ENCODE measurements at regions not wholly inside any gene's neighbourhood (a gene's known extent, or its start where the extent isn't known, plus 50 kb on each side); places are given as distances from the start of the nearest gene placed in this dataset.

- no peak overlapping the region for H3K4me3 Mint-ChIP-seq
- no peaks in the 10 kb centered on the region; the same call in 1 of the 2 replicates for H3K9me3 Mint-ChIP-seq
- no peaks in the 10 kb centered on the region for H3K36me3 Mint-ChIP-seq (ENCODE audit: low read depth)
- H3K4me1 Mint-ChIP-seq (ENCODE audit: low read depth), result no peaks in the 10 kb centered on the region
- H3K27ac Mint-ChIP-seq, result no peak overlapping the region
- DNase-seq, result no peak
- H3K27me3 Mint-ChIP-seq (ENCODE audit: insufficient read depth), result no peaks in the 10 kb centered on the region; the same call in 1 of the 2 replicates
- no peak for TF ChIP-seq CTCF (IDR thresholded peaks at IDR 0.05)
These were observed 59.8 kb upstream of the FHIT start for GRCh38 chr3:61311044-61311443.

- DNase-seq, result no peak
- Mint-ChIP-seq H3K4me3 (no peak overlapping the region), H3K27ac (no peak overlapping the region), H3K4me1 (ENCODE audit: low read depth) (no peaks in the 10 kb centered on the region), H3K9me3 (peaks cover 4% of the 10 kb centered on the region; the same call in 1 of the 2 replicates), H3K36me3 (ENCODE audit: low read depth) (no peaks in the 10 kb centered on the region), H3K27me3 (ENCODE audit: insufficient read depth) (no peaks in the 10 kb centered on the region; the same call in 1 of the 2 replicates)
- no peak for TF ChIP-seq CTCF (IDR thresholded peaks at IDR 0.05)
These were observed 64.6 kb upstream of the FHIT start for GRCh38 chr3:61315871-61316270.

- Mint-ChIP-seq H3K27ac (no peak overlapping the region), H3K27me3 (ENCODE audit: insufficient read depth) (no peaks in the 10 kb centered on the region), H3K36me3 (ENCODE audit: low read depth) (no peaks in the 10 kb centered on the region), H3K4me1 (ENCODE audit: low read depth) (no peaks in the 10 kb centered on the region), H3K9me3 (peaks cover 3% of the 10 kb centered on the region), H3K4me3 (no peak overlapping the region)
- DNase-seq, result no peak
- TF ChIP-seq CTCF (IDR thresholded peaks at IDR 0.05), result no peak
These were observed 71.8 kb upstream of the FHIT start for GRCh38 chr3:61323094-61323493.

- Mint-ChIP-seq H3K4me3 (no peak overlapping the region), H3K9me3 (no peaks in the 10 kb centered on the region), H3K27me3 (ENCODE audit: insufficient read depth) (no peaks in the 10 kb centered on the region; the same call in 1 of the 2 replicates), H3K27ac (no peak overlapping the region), H3K36me3 (ENCODE audit: low read depth) (no peaks in the 10 kb centered on the region), H3K4me1 (ENCODE audit: low read depth) (no peaks in the 10 kb centered on the region)
- no peak for DNase-seq
- no peak for TF ChIP-seq CTCF (IDR thresholded peaks at IDR 0.05)
These were observed 80.8 kb upstream of the FHIT start for GRCh38 chr3:61331929-61332552.

GRCh38 chr3:61333192-61333961 is 82.1 kb upstream of the FHIT start:
- TF ChIP-seq CTCF (IDR thresholded peaks at IDR 0.05), result no peak
- Mint-ChIP-seq H3K27ac (no peak overlapping the region), H3K4me3 (no peak overlapping the region), H3K27me3 (ENCODE audit: insufficient read depth) (no peaks in the 10 kb centered on the region; the same call in 1 of the 2 replicates), H3K36me3 (ENCODE audit: low read depth) (no peaks in the 10 kb centered on the region), H3K4me1 (ENCODE audit: low read depth) (no peaks in the 10 kb centered on the region), H3K9me3 (no peaks in the 10 kb centered on the region; the same call in 1 of the 2 replicates)
- no peak for DNase-seq

All from HFFc6 (cell line).